GM23338 (cell line): ENCODE measurements at regions not wholly inside any gene's neighbourhood (a gene's known extent, or its start where the extent isn't known, plus 50 kb on each side); places are given as distances from the start of the nearest gene placed in this dataset.

Experiments
- ATAC-seq: fragments of 200-7000 bp; cut with Tn5 transposase; 3 replicates; pipeline ENCODE4 v1.9.1; 2020
- DNase-seq: peaks from one replicate; pipeline ENCODE4 v3.0.0-alpha.2; 2015; ENCODE audit warnings: low spot score
- H2AFZ ChIP-seq: fragments of 200-600 bp; sonication (generic); 2 replicates; pipeline ENCODE4 v1.8.0; 2016; ENCODE audit warnings: antibody characterized with exemption, mild to moderate bottlenecking, moderate library complexity
- H3F3A ChIP-seq: fragments of 200-600 bp; sonication (generic); replicated peaks from 2 replicates; pipeline ENCODE4 v1.8.0; 2017; ENCODE audit warnings: antibody characterized with exemption, mixed run types, low read depth
- H3K27ac ChIP-seq: fragments of 200-600 bp; sonication (generic); 2 replicates; pipeline ENCODE4 v1.6.1; 2016; ENCODE audit warnings: low read depth
- H3K27me3 ChIP-seq: fragments of 200-600 bp; sonication (generic); 2 replicates; pipeline ENCODE4 v1.8.0; 2016; ENCODE audit warnings: mild to moderate bottlenecking, mixed run types, moderate library complexity; ENCODE audit not compliant: insufficient read depth
- H3K36me3 ChIP-seq: fragments of 200-600 bp; sonication (generic); 2 replicates; pipeline ENCODE4 v1.8.0; 2016; ENCODE audit warnings: mild to moderate bottlenecking; ENCODE audit not compliant: insufficient read depth
- H3K4me1 ChIP-seq: fragments of 200-600 bp; sonication (generic); 2 replicates; pipeline ENCODE4 v1.8.0; 2016; ENCODE audit warnings: mild to moderate bottlenecking, moderate library complexity; ENCODE audit not compliant: insufficient read depth
- H3K4me2 ChIP-seq: fragments of 200-600 bp; sonication (generic); 2 replicates; pipeline ENCODE4 v1.7.1; 2017; ENCODE audit warnings: mixed run types
- H3K4me3 ChIP-seq: fragments of 200-600 bp; sonication (generic); 2 replicates; pipeline ENCODE4 v1.6.1; 2016; ENCODE audit warnings: mixed run types
- H3K79me2 ChIP-seq: fragments of 200-600 bp; sonication (generic); replicated peaks from 2 replicates; pipeline ENCODE4 v1.8.0; 2017; ENCODE audit warnings: mild to moderate bottlenecking; ENCODE audit not compliant: insufficient read depth
- H3K9me2 ChIP-seq: fragments of 200-600 bp; sonication (generic); 2 replicates; pipeline ENCODE4 v1.8.0; 2017; ENCODE audit not compliant: insufficient read depth
- H4K20me1 ChIP-seq: fragments of 200-600 bp; sonication (generic); replicated peaks from 2 replicates; pipeline ENCODE4 v1.8.0; 2017; ENCODE audit warnings: mild to moderate bottlenecking; ENCODE audit not compliant: insufficient read depth
- H3K27ac Mint-ChIP-seq: 2 replicates; pipeline ENCODE4 v1.8.0; 2020; ENCODE audit warnings: inconsistent platforms, mild to moderate bottlenecking, moderate library complexity, mixed read lengths
- H3K27me3 Mint-ChIP-seq: 3 replicates; pipeline ENCODE4 v1.8.0; 2022; ENCODE audit warnings: low read depth, mild to moderate bottlenecking, moderate library complexity, mixed read lengths, inconsistent platforms; ENCODE audit not compliant: insufficient read depth, poor library complexity
- H3K36me3 Mint-ChIP-seq: 3 replicates; pipeline ENCODE4 v1.8.0; 2021; ENCODE audit warnings: low read depth, mild to moderate bottlenecking, inconsistent platforms, moderate library complexity, mixed read lengths
- H3K4me1 Mint-ChIP-seq: 3 replicates; pipeline ENCODE4 v1.8.0; 2020; ENCODE audit warnings: mild to moderate bottlenecking, inconsistent platforms, mixed read lengths
- H3K4me3 Mint-ChIP-seq: 3 replicates; pipeline ENCODE4 v1.8.0; 2021; ENCODE audit warnings: moderate library complexity, mild to moderate bottlenecking, inconsistent platforms, mixed read lengths
- H3K9me3 Mint-ChIP-seq: 3 replicates; pipeline ENCODE4 v1.8.0; 2020; ENCODE audit warnings: moderate library complexity, mild to moderate bottlenecking, inconsistent platforms, mixed read lengths
- CREB1 ChIP-seq: fragments of 250-450 bp; sonication (Bioruptor Pico); IDR thresholded peaks from 2 replicates; pipeline ENCODE4 v1.5.0; 2020; ENCODE audit warnings: low read depth, mild to moderate bottlenecking, moderate library complexity
- CTCF ChIP-seq, 2 experiments: fragments of 200-600 bp in 1 of 2; sonication (generic) in 1 of 2; conservative IDR thresholded peaks; 2 replicates each; pipeline versions ENCODE4 v1.5.1 to v1.6.1; 2016 to 2017; ENCODE audit warnings: antibody characterized with exemption in 2 of 2, low read depth in 2 of 2, mild to moderate bottlenecking in 2 of 2, moderate library complexity in 1 of 2
- ETS1 ChIP-seq: IDR thresholded peaks from 2 replicates; pipeline ENCODE4 v1.6.1; 2016; ENCODE audit warnings: antibody characterized with exemption
- EZH2 ChIP-seq: fragments of 200-600 bp; sonication (generic); IDR thresholded peaks from one replicate; pipeline ENCODE4 v1.8.0; 2017; ENCODE audit warnings: antibody characterized with exemption, mild to moderate bottlenecking, low read depth; ENCODE audit not compliant: unreplicated experiment
- EZH2phosphoT487 ChIP-seq: fragments of 200-600 bp; sonication (generic); IDR thresholded peaks from one replicate; pipeline ENCODE4 v1.8.1; 2018; ENCODE audit warnings: antibody characterized with exemption; ENCODE audit not compliant: unreplicated experiment
- JUNB ChIP-seq: IDR thresholded peaks from one replicate; pipeline ENCODE4 v1.6.1; 2016; ENCODE audit warnings: antibody characterized with exemption; ENCODE audit not compliant: unreplicated experiment
- NANOG ChIP-seq: IDR thresholded peaks from 2 replicates; pipeline ENCODE4 v1.6.1; 2016; ENCODE audit warnings: antibody characterized with exemption, borderline replicate concordance
- POLR2AphosphoS5 ChIP-seq: IDR thresholded peaks from 2 replicates; pipeline ENCODE4 v1.6.1; 2016; ENCODE audit warnings: antibody characterized with exemption, low read depth
- REST ChIP-seq: IDR thresholded peaks from one replicate; pipeline ENCODE4 v1.6.1; 2018; ENCODE audit warnings: antibody characterized with exemption; ENCODE audit not compliant: unreplicated experiment
- STAT1 ChIP-seq: IDR thresholded peaks from one replicate; pipeline ENCODE4 v1.6.1; 2016; ENCODE audit warnings: antibody characterized with exemption; ENCODE audit not compliant: unreplicated experiment
- ZNF114 ChIP-seq: fragments of 250-450 bp; sonication (Bioruptor Pico); IDR thresholded peaks from 2 replicates; pipeline ENCODE4 v1.5.0; 2020; ENCODE audit warnings: mild to moderate bottlenecking, moderate library complexity
- ZNF331 ChIP-seq: fragments of 250-450 bp; sonication (Bioruptor Pico); IDR thresholded peaks from 2 replicates; pipeline ENCODE4 v1.5.0; 2020; ENCODE audit warnings: low read depth, mild to moderate bottlenecking, moderate library complexity
- ZNF462 ChIP-seq: fragments of 250-450 bp; sonication (Bioruptor Pico); IDR thresholded peaks from 2 replicates; pipeline ENCODE4 v1.5.0; 2020; ENCODE audit warnings: mild to moderate bottlenecking, moderate library complexity

GRCh38 chr5:57618767-57619381, 136.3 kb upstream of the ACTBL2 start:
- no peak for ATAC-seq
- Histone ChIP-seq H3K4me2 (no peak overlapping the region), H3F3A (no peaks in the 10 kb centered on the region), H3K79me2 (no peaks in the 10 kb centered on the region), H3K4me3 (no peak overlapping the region), H4K20me1 (no peaks in the 10 kb centered on the region), H3K27me3 (no peaks in the 10 kb centered on the region), H3K27ac (no peak overlapping the region), H3K36me3 (no peaks in the 10 kb centered on the region), H2AFZ (no peak overlapping the region), H3K9me2 (no peaks in the 10 kb centered on the region), H3K4me1 (no peaks in the 10 kb centered on the region)
- no peaks in the 10 kb centered on the region for H3K4me1 Mint-ChIP-seq
- TF ChIP-seq CREB1 (CRISPR knock-in tag) (no peak), REST (no peak), POLR2AphosphoS5 (no peak), ETS1 (no peak), NANOG (no peak), EZH2phosphoT487 (no peak), ZNF462 (CRISPR knock-in tag) (no peak), ZNF114 (no peak), JUNB (no peak), CTCF (conservative IDR thresholded peaks at IDR 0.05; ENCODE audit: low read depth in 2 of 2) (no peak), STAT1 (no peak), EZH2 (no peak), ZNF331 (CRISPR knock-in tag) (no peak)
- H3K27me3 Mint-ChIP-seq: no peaks in the 10 kb centered on the region
- no peak for DNase-seq
- no peak overlapping the region for H3K4me3 Mint-ChIP-seq
- no peak overlapping the region for H3K27ac Mint-ChIP-seq
- no peaks in the 10 kb centered on the region for H3K9me3 Mint-ChIP-seq
- no peaks in the 10 kb centered on the region for H3K36me3 Mint-ChIP-seq
